Prostate gland (tissue), 2 donors: ENCODE measurements at regions not wholly inside any gene's neighbourhood (a gene's known extent, or its start where the extent isn't known, plus 50 kb on each side); places are given as distances from the start of the nearest gene placed in this dataset.

Experiments used
- DNase-seq: peaks from one replicate; pipeline ENCODE4 v3.0.0-alpha.2; 2019; ENCODE audit warnings: low spot score
- H3K27ac ChIP-seq, 2 donors: fragments of 200-600 bp; sonication (generic); 2 replicates each; pipeline ENCODE4 v1.5.1; 2017 to 2019
- H3K27me3 ChIP-seq: fragments of 200-600 bp; sonication (generic); replicated peaks from 2 replicates; pipeline ENCODE4 v1.5.1; 2019; ENCODE audit not compliant: insufficient read depth
- H3K36me3 ChIP-seq, 2 donors: fragments of 200-600 bp; sonication (generic); 1 replicate in 1 of 2; 2 replicates in 1 of 2; pipeline versions ENCODE4 v1.5.1 to v1.8.1; 2017 to 2019
- H3K4me1 ChIP-seq: fragments of 200-600 bp; sonication (generic); replicated peaks from 2 replicates; pipeline ENCODE4 v1.5.1; 2019
- H3K4me3 ChIP-seq, 2 donors: fragments of 200-600 bp; sonication (generic); 2 replicates each; pipeline ENCODE4 v1.5.1; 2017 to 2019
- H3K9me3 ChIP-seq: fragments of 200-600 bp; sonication (generic); 2 replicates; pipeline ENCODE4 v1.5.1; 2017
- POLR2A ChIP-seq: fragments of 450-650 bp; IDR thresholded peaks from one replicate; pipeline ENCODE4 v1.6.1; 2016; ENCODE audit warnings: antibody characterized with exemption, mild to moderate bottlenecking
- POLR2AphosphoS5 ChIP-seq: sonication (generic); formaldehyde crosslinking; IDR thresholded peaks from one replicate; pipeline ENCODE4 v1.6.1; 2017; ENCODE audit warnings: antibody characterized with exemption
- WGBS: methylation state at CpG from one replicate; pipeline ENCODE4 v1.1.5; 2018; 5-methylcytosine and 5-hydroxymethylcytosine counted together
- intact Hi-C: fragments of 100-400 bp; cut with DNase I; formaldehyde crosslinking; loops from one replicate; pipeline ENCODE4 v1.14.2; 2022
- TF ChIP-seq, protein P1 (sequence below), 4 experiments: fragments of 200-600 bp in 2 of 4; fragments of 450-650 bp in 2 of 4; sonication (generic) in 2 of 4; IDR thresholded peaks; 1 replicate in 3 of 4; 2 replicates in 1 of 4; pipeline ENCODE4 v1.5.1; 2016 to 2019; ENCODE audit warnings: antibody characterized with exemption in 4 of 4, mild to moderate bottlenecking in 2 of 4, moderate library complexity in 2 of 4

DNA sequence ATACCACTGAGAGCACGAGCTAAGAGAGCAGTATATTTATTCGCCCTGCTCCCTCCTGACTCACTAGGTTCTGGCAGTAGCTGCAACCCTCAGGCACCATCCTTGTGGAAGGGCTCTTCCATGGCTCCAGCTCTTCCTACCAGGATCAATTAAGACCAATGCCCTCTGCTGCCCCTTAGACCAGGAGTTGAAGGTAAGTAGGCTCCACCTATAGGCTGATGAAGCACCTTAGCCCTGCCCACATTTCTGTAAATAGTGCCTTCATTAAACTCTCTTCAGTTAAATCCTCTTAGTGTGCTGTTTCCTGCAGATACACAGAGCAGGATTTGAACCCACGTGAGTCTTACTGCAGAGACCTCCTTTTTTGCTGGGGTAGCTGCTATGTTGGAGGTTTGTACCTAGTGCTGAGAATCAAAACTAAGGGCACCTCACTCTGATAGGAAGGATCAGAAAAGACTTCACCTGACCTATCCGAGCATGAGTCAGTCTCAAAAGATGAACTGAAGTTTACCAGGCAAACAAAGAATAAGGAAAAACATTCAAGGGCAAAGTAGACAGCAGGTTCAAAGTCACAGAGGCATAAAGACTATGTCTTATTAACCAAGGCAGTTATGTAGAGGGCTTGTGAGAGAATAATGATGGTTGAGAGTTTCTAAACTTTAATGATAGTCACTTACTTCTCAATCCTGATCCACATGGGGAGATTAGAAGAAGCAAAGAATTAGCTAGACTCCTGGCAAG, 56.9 kb upstream of the BEND6 start:
- WGBS: 85% methylated on average over 4 of the region's 4 CpGs
- intact Hi-C loops: no loop called here
- Histone ChIP-seq H3K27ac (no peak overlapping the region), H3K36me3 (no peaks in the 10 kb centered on the region), H3K9me3 (no peaks in the 10 kb centered on the region), H3K27me3 (no peaks in the 10 kb centered on the region), H3K4me1 (no peaks in the 10 kb centered on the region), H3K4me3 (no peak overlapping the region)
- TF ChIP-seq, protein P1, sequence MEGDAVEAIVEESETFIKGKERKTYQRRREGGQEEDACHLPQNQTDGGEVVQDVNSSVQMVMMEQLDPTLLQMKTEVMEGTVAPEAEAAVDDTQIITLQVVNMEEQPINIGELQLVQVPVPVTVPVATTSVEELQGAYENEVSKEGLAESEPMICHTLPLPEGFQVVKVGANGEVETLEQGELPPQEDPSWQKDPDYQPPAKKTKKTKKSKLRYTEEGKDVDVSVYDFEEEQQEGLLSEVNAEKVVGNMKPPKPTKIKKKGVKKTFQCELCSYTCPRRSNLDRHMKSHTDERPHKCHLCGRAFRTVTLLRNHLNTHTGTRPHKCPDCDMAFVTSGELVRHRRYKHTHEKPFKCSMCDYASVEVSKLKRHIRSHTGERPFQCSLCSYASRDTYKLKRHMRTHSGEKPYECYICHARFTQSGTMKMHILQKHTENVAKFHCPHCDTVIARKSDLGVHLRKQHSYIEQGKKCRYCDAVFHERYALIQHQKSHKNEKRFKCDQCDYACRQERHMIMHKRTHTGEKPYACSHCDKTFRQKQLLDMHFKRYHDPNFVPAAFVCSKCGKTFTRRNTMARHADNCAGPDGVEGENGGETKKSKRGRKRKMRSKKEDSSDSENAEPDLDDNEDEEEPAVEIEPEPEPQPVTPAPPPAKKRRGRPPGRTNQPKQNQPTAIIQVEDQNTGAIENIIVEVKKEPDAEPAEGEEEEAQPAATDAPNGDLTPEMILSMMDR (IDR thresholded peaks at IDR 0.05): no peak
- TF ChIP-seq POLR2A (no peak), POLR2AphosphoS5 (no peak)
- no peak for DNase-seq

- H3K27me3 ChIP-seq: no peaks in the 10 kb centered on the region
- intact Hi-C loops: no loop called here
- DNase-seq: no peak
- 92% methylated on average over 2 of the region's 2 CpGs for WGBS
- no peak overlapping the region for H3K27ac ChIP-seq
- H3K36me3 ChIP-seq: no peaks in the 10 kb centered on the region
- no peaks in the 10 kb centered on the region for H3K9me3 ChIP-seq
- no peaks in the 10 kb centered on the region for H3K4me1 ChIP-seq
- TF ChIP-seq, protein P1 (IDR thresholded peaks at IDR 0.05): no peak
- TF ChIP-seq POLR2AphosphoS5 (no peak), POLR2A (no peak)
- no peak overlapping the region for H3K4me3 ChIP-seq
These were observed 63.2 kb upstream of the BEND6 start for GRCh38 chr6:56891754-56892153.

DNA sequence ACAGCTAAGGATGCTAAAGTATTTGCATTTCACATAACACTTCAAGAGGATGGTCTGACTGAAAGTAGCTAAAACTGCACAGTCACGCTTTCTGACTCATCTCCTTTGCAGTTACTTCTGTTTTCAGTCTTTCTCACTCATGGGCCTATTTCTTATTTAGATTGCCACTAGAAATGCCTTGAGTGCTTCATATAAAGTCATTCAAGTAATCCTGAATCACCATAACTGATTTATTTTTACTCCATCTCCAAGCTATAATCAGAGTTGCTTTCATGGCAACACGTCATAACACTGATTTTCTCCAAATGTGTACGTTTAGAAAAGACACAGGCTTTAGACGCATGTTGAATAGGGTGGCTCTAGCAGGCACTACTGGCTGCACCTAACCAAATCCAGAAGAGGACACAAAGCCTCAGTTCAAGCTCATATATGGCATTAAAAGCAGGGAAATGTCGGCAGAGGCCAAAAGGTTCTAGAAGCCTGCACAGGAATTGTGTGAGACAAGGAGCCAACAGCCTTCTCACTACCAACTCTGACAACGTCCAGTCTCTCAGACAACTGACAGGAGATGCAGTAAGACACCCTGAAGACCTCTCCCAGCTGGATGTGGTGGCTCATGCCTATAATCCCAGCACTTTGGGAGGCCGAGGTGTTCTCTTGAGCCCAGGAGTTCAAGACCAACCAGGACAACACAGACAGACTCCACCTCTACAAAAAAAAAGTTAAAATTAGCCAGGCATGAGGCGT, 64.1 kb upstream of the BEND6 start:
- H3K9me3 ChIP-seq: no peaks in the 10 kb centered on the region
- H3K27ac ChIP-seq: no peak overlapping the region
- TF ChIP-seq POLR2A: no peak
- TF ChIP-seq, protein P1 (IDR thresholded peaks at IDR 0.05): no peak
- no peak for TF ChIP-seq POLR2AphosphoS5
- no peak for DNase-seq
- intact Hi-C loops: no loop called here
- no peak overlapping the region for H3K4me3 ChIP-seq
- H3K4me1 ChIP-seq: no peaks in the 10 kb centered on the region
- no peaks in the 10 kb centered on the region for H3K27me3 ChIP-seq
- no peaks in the 10 kb centered on the region for H3K36me3 ChIP-seq
- WGBS: 76% methylated on average over 8 of the region's 8 CpGs

GRCh38 chr6:56890066-56890465, 64.8 kb upstream of the BEND6 start:
- Histone ChIP-seq H3K4me1 (no peaks in the 10 kb centered on the region), H3K36me3 (no peaks in the 10 kb centered on the region), H3K27me3 (no peaks in the 10 kb centered on the region), H3K9me3 (no peaks in the 10 kb centered on the region), H3K4me3 (no peak overlapping the region), H3K27ac (no peak overlapping the region)
- DNase-seq: no peak
- WGBS: 58% methylated on average over 3 of the region's 3 CpGs
- TF ChIP-seq POLR2AphosphoS5: no peak
- no peak for TF ChIP-seq POLR2A
- TF ChIP-seq, protein P1 (IDR thresholded peaks at IDR 0.05): no peak
- intact Hi-C loops: no loop called here

GRCh38 chr6:56889492-56889891, 65.4 kb upstream of the BEND6 start:
- Histone ChIP-seq H3K36me3 (no peaks in the 10 kb centered on the region), H3K27ac (no peak overlapping the region), H3K4me3 (no peak overlapping the region), H3K4me1 (no peaks in the 10 kb centered on the region), H3K9me3 (no peaks in the 10 kb centered on the region), H3K27me3 (no peaks in the 10 kb centered on the region)
- intact Hi-C loops: no loop called here
- TF ChIP-seq POLR2A: no peak
- TF ChIP-seq POLR2AphosphoS5: no peak
- TF ChIP-seq, protein P1 (IDR thresholded peaks at IDR 0.05): no peak
- no peak for DNase-seq
